ENCODE measurements at regions not wholly inside any gene's neighbourhood (a gene's known extent, or its start where the extent isn't known, plus 50 kb on each side); places are given as distances from the start of the nearest gene placed in this dataset.

DNA sequence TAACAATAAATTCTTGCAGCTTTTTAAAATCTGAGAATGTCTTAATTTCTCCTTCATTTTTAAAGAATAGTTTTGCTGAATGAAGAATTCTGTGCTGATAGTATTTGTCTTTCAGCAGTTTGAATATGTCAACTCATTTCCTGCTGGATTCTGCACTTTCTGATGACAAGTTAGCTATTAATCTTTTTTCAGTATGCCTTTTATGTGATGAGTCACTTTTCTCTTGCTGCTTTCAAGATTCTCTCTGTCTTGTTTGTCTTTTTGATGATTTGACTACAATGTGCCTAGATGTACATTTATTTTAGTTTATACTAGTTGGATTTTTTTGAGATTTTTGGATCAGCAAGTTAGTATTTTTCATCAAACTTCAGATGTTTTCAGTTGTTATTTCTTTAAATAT lies 87.9 kb upstream of the AVPR1A start:
- Histone ChIP-seq H3K36me3 (ENCODE audit: control insufficient read depth, insufficient read depth, low read length) (no peaks in the 10 kb centered on the region), H3K4me1 (ENCODE audit: control insufficient read depth, insufficient read depth, low read length) (no peaks in the 10 kb centered on the region), H3K27me3 (ENCODE audit: control insufficient read depth, insufficient read depth, low read length) (no peaks in the 10 kb centered on the region), H3K27ac (ENCODE audit: low read length) (no peak overlapping the region), H3K9me3 (ENCODE audit: control insufficient read depth, insufficient read depth, low read depth, low read length) (peaks cover 5% of the 10 kb centered on the region; the same call in 1 of the 2 replicates), H3K4me3 (ENCODE audit: low read depth in 2 of 2, low read length in 2 of 2) (no peak overlapping the region)
- TF ChIP-seq, protein P1, sequence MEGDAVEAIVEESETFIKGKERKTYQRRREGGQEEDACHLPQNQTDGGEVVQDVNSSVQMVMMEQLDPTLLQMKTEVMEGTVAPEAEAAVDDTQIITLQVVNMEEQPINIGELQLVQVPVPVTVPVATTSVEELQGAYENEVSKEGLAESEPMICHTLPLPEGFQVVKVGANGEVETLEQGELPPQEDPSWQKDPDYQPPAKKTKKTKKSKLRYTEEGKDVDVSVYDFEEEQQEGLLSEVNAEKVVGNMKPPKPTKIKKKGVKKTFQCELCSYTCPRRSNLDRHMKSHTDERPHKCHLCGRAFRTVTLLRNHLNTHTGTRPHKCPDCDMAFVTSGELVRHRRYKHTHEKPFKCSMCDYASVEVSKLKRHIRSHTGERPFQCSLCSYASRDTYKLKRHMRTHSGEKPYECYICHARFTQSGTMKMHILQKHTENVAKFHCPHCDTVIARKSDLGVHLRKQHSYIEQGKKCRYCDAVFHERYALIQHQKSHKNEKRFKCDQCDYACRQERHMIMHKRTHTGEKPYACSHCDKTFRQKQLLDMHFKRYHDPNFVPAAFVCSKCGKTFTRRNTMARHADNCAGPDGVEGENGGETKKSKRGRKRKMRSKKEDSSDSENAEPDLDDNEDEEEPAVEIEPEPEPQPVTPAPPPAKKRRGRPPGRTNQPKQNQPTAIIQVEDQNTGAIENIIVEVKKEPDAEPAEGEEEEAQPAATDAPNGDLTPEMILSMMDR (IDR thresholded peaks at IDR 0.05), result no peak
- TF ChIP-seq, protein P2, sequence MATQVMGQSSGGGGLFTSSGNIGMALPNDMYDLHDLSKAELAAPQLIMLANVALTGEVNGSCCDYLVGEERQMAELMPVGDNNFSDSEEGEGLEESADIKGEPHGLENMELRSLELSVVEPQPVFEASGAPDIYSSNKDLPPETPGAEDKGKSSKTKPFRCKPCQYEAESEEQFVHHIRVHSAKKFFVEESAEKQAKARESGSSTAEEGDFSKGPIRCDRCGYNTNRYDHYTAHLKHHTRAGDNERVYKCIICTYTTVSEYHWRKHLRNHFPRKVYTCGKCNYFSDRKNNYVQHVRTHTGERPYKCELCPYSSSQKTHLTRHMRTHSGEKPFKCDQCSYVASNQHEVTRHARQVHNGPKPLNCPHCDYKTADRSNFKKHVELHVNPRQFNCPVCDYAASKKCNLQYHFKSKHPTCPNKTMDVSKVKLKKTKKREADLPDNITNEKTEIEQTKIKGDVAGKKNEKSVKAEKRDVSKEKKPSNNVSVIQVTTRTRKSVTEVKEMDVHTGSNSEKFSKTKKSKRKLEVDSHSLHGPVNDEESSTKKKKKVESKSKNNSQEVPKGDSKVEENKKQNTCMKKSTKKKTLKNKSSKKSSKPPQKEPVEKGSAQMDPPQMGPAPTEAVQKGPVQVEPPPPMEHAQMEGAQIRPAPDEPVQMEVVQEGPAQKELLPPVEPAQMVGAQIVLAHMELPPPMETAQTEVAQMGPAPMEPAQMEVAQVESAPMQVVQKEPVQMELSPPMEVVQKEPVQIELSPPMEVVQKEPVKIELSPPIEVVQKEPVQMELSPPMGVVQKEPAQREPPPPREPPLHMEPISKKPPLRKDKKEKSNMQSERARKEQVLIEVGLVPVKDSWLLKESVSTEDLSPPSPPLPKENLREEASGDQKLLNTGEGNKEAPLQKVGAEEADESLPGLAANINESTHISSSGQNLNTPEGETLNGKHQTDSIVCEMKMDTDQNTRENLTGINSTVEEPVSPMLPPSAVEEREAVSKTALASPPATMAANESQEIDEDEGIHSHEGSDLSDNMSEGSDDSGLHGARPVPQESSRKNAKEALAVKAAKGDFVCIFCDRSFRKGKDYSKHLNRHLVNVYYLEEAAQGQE (IDR thresholded peaks at IDR 0.05; ENCODE audit: insufficient read depth in 1 of 2, low read depth in 2 of 2, low read length in 1 of 2), result no peak
- no peak for TF ChIP-seq POLR2AphosphoS5 (IDR thresholded peaks at IDR 0.05; ENCODE audit: low read depth, low read length)
- no peak for TF ChIP-seq TCF7L2 (IDR thresholded peaks at IDR 0.05; ENCODE audit: low read depth, low read length)
- no peak for TF ChIP-seq SIN3A (IDR thresholded peaks at IDR 0.05; ENCODE audit: borderline replicate concordance, insufficient read depth, low read depth, low read length)
- in situ Hi-C loops (cut with HindIII; ENCODE audit: low pct_unique_long_range_greater_than_20kb, low sequenced_read_pairs) (no loop called here), intact Hi-C loops (cut with micrococcal nuclease; ENCODE audit: unreplicated experiment) (no loop called here)
- POLR2A ChIA-PET, result no interaction called here
- CTCF ChIA-PET, result no interaction called here
- no TSS peak for BruUV-seq (replicated peaks)
- ATAC-seq (no peak), DNase-seq (ENCODE audit: low read depth, low spot score) (no peak)

DNA sequence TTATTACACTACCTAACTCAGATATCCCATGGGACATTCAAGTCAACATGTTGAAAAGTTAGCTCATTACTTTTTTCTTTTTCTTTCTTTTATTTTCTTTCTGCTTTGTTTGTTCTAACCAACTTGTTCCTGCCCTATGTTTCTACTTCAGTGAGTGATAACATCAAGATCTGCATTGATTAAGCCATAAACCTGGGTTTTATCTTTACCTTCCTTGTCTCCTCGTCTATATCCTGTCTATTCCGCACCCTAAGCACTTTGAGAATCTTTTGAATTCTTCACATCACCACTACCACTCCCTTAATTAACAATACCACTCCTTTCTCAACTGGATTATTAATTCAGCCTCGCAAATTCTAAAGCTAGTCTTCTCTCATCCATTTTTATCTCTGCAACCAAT lies 81.9 kb upstream of the AVPR1A start:
- Histone ChIP-seq H3K27ac (ENCODE audit: low read length) (no peak overlapping the region), H3K4me3 (ENCODE audit: low read depth in 2 of 2, low read length in 2 of 2) (no peak overlapping the region), H3K27me3 (ENCODE audit: control insufficient read depth, insufficient read depth, low read length) (no peaks in the 10 kb centered on the region), H3K36me3 (ENCODE audit: control insufficient read depth, insufficient read depth, low read length) (no peaks in the 10 kb centered on the region), H3K4me1 (ENCODE audit: control insufficient read depth, insufficient read depth, low read length) (no peaks in the 10 kb centered on the region), H3K9me3 (ENCODE audit: control insufficient read depth, insufficient read depth, low read depth, low read length) (peaks cover 3% of the 10 kb centered on the region; the same call in 1 of the 2 replicates)
- in situ Hi-C loops (cut with HindIII; ENCODE audit: low pct_unique_long_range_greater_than_20kb, low sequenced_read_pairs) (no loop called here), intact Hi-C loops (cut with micrococcal nuclease; ENCODE audit: unreplicated experiment) (no loop called here)
- DNase-seq (ENCODE audit: low read depth, low spot score) (no peak), ATAC-seq (no peak)
- no peak for TF ChIP-seq TCF7L2 (IDR thresholded peaks at IDR 0.05; ENCODE audit: low read depth, low read length)
- TF ChIP-seq, protein P2 (IDR thresholded peaks at IDR 0.05; ENCODE audit: insufficient read depth in 1 of 2, low read depth in 2 of 2, low read length in 1 of 2), result no peak
- TF ChIP-seq POLR2AphosphoS5 (IDR thresholded peaks at IDR 0.05; ENCODE audit: low read depth, low read length), result no peak
- no peak for TF ChIP-seq SIN3A (IDR thresholded peaks at IDR 0.05; ENCODE audit: borderline replicate concordance, insufficient read depth, low read depth, low read length)
- TF ChIP-seq, protein P1 (IDR thresholded peaks at IDR 0.05), result no peak
- CTCF ChIA-PET, result no interaction called here
- POLR2A ChIA-PET, result no interaction called here
- BruUV-seq (replicated peaks), result no TSS peak
